H1 (cell line): ENCODE measurements at regions not wholly inside any gene's neighbourhood (a gene's known extent, or its start where the extent isn't known, plus 50 kb on each side); places are given as distances from the start of the nearest gene placed in this dataset.

Experiments
- CTCF ChIA-PET: fragments of 300-600 bp; sonication (Branson Sonifier 250); formaldehyde crosslinking; loops from one replicate; lab custom pipeline; 2021; ENCODE audit not compliant: partially characterized antibody; lab: Charles Lee
- POLR2A ChIA-PET: fragments of 300-600 bp; sonication (Branson Sonifier 250); formaldehyde crosslinking; loops from one replicate; lab custom pipeline; 2021; ENCODE audit warnings: inconsistent platforms; ENCODE audit not compliant: partially characterized antibody; lab: Charles Lee
- DNase-seq, 2 experiments: peaks; one replicate each; pipeline versions ENCODE4 v3.0.0 to v3.0.0-alpha.2; 2010 to 2022; ENCODE audit warnings: low spot score in 2 of 2, low read depth in 1 of 2, mixed read lengths in 1 of 2
- FAIRE-seq: peaks from 2 replicates; lab custom pipeline; 2011; peaks lifted over from hg19 to GRCh38; lab: Jason Lieb, UNC
- H2AFZ ChIP-seq: 2 replicates; pipeline ENCODE4 v1.8.1; 2012; ENCODE audit warnings: low read length, inconsistent platforms
- H2AK5ac ChIP-seq: 2 replicates; pipeline ENCODE4 v1.6.1; 2013; ENCODE audit warnings: low read depth, low read length
- H2BK120ac ChIP-seq: replicated peaks from 2 replicates; pipeline ENCODE3; 2013; ENCODE audit warnings: low read depth, low read length, inconsistent platforms
- H2BK12ac ChIP-seq: 2 replicates; pipeline ENCODE4 v1.6.1; 2013; ENCODE audit warnings: low read depth, low read length
- H2BK15ac ChIP-seq: 2 replicates; pipeline ENCODE4 v1.6.1; 2013; ENCODE audit warnings: low read length
- H2BK20ac ChIP-seq: 2 replicates; pipeline ENCODE4 v1.6.1; 2013; ENCODE audit warnings: low read length
- H2BK5ac ChIP-seq: 2 replicates; pipeline ENCODE4 v1.6.1; 2013; ENCODE audit warnings: low read depth, low read length
- H3K14ac ChIP-seq: 2 replicates; pipeline ENCODE4 v1.6.1; 2013; ENCODE audit warnings: inconsistent platforms; ENCODE audit not compliant: insufficient read length
- H3K18ac ChIP-seq: 2 replicates; pipeline ENCODE4 v1.6.1; 2013; ENCODE audit warnings: low read length; ENCODE audit errors: extremely low read depth
- H3K23ac ChIP-seq: 2 replicates; pipeline ENCODE4 v1.6.1; 2013; ENCODE audit warnings: inconsistent platforms; ENCODE audit not compliant: insufficient read length
- H3K23me2 ChIP-seq: 2 replicates; pipeline ENCODE4 v1.6.1; 2013; ENCODE audit warnings: low read depth, low read length
- H3K27ac ChIP-seq: 2 replicates; pipeline ENCODE4 v1.6.1; 2011; ENCODE audit warnings: low read depth, low read length, inconsistent platforms
- H3K27me3 ChIP-seq, 4 experiments: replicated peaks in 1 of 4; 1 replicate in 1 of 4; 2 replicates in 3 of 4; pipeline versions ENCODE4 v1.6.1 to v1.8.1; 2011 to 2013; ENCODE audit warnings: low read length in 3 of 4, mild to moderate bottlenecking in 3 of 4, inconsistent platforms in 2 of 4, mixed read lengths in 2 of 4, moderate library complexity in 1 of 4; ENCODE audit not compliant: control insufficient read depth in 3 of 4, insufficient read depth in 3 of 4; ENCODE audit errors: extremely low read depth in 1 of 4
- H3K36me3 ChIP-seq, 4 experiments: 2 replicates each; pipeline versions ENCODE4 v1.6.1 to v1.8.1; 2011 to 2013; ENCODE audit warnings: mild to moderate bottlenecking in 4 of 4, low read length in 3 of 4, moderate library complexity in 2 of 4, control low read depth in 1 of 4, inconsistent platforms in 1 of 4; ENCODE audit not compliant: insufficient read depth in 4 of 4, control insufficient read depth in 2 of 4
- H3K4ac ChIP-seq: replicated peaks from 2 replicates; pipeline ENCODE3; 2013; ENCODE audit warnings: low read length, low read depth, mixed read lengths, inconsistent platforms; ENCODE audit not compliant: insufficient read length
- H3K4me1 ChIP-seq, 4 experiments: replicated peaks in 1 of 4; 1 replicate in 1 of 4; 2 replicates in 3 of 4; pipeline versions ENCODE4 v1.6.1 to v1.8.1; 2011 to 2013; ENCODE audit warnings: low read length in 3 of 4, inconsistent platforms in 2 of 4, mixed read lengths in 1 of 4; ENCODE audit not compliant: insufficient read depth in 4 of 4, control insufficient read depth in 3 of 4
- H3K4me2 ChIP-seq, 2 experiments: 2 replicates each; pipeline versions ENCODE4 v1.6.1 to v1.8.1; 2011 to 2013; ENCODE audit warnings: low read depth in 2 of 2, low read length in 2 of 2, control low read depth in 1 of 2, inconsistent platforms in 1 of 2, mild to moderate bottlenecking in 1 of 2; ENCODE audit not compliant: insufficient read depth in 1 of 2
- H3K4me3 ChIP-seq, 4 experiments: fragments of 200-600, 300-600 bp in 1 of 4; sonication (generic), shearing (Covaris generic), sonication (Bioruptor Twin) in 1 of 4; 2 replicates each; pipeline versions ENCODE4 v1.5.1 to v1.8.1; 2011 to 2016; ENCODE audit warnings: low read length in 4 of 4, low read depth in 3 of 4, control low read depth in 2 of 4, inconsistent platforms in 2 of 4, mild to moderate bottlenecking in 2 of 4, mixed read lengths in 1 of 4, moderate library complexity in 1 of 4; ENCODE audit not compliant: insufficient read depth in 2 of 4; ENCODE audit errors: extremely low read depth in 1 of 4
- H3K56ac ChIP-seq: replicated peaks from 2 replicates; pipeline ENCODE3; 2013; ENCODE audit warnings: low read depth, mild to moderate bottlenecking, mixed read lengths, low read length, inconsistent platforms; ENCODE audit not compliant: insufficient read length
- H3K79me1 ChIP-seq: 2 replicates; pipeline ENCODE4 v1.6.1; 2013; ENCODE audit warnings: low read depth, low read length, control low read depth
- H3K79me2 ChIP-seq, 2 experiments: 2 replicates each; pipeline versions ENCODE4 v1.6.1 to v1.8.1; 2012 to 2013; ENCODE audit warnings: low read length in 2 of 2, mild to moderate bottlenecking in 2 of 2, inconsistent platforms in 1 of 2; ENCODE audit not compliant: insufficient read depth in 2 of 2, control insufficient read depth in 1 of 2
- H3K9ac ChIP-seq, 4 experiments: replicated peaks in 1 of 4; 1 replicate in 1 of 4; 2 replicates in 3 of 4; pipeline versions ENCODE4 v1.6.1 to v1.8.1; 2011 to 2013; ENCODE audit warnings: low read depth in 3 of 4, low read length in 3 of 4, control low read depth in 2 of 4, mild to moderate bottlenecking in 2 of 4, moderate library complexity in 2 of 4, inconsistent platforms in 1 of 4; ENCODE audit errors: extremely low read depth in 1 of 4
- H3K9me3 ChIP-seq, 2 experiments: 2 replicates each; pipeline versions ENCODE4 v1.6.1 to v1.8.1; 2012 to 2013; ENCODE audit warnings: mild to moderate bottlenecking in 2 of 2, moderate library complexity in 2 of 2, control low read depth in 1 of 2, inconsistent platforms in 1 of 2, low read depth in 1 of 2, low read length in 1 of 2, mixed read lengths in 1 of 2; ENCODE audit not compliant: insufficient read depth in 2 of 2
- H4K20me1 ChIP-seq, 2 experiments: replicated peaks in 1 of 2; 2 replicates each; pipeline versions ENCODE3 to v1.8.1; 2011 to 2013; ENCODE audit warnings: inconsistent platforms in 2 of 2, low read length in 2 of 2, mild to moderate bottlenecking in 1 of 2; ENCODE audit not compliant: insufficient read depth in 2 of 2, control insufficient read depth in 1 of 2
- H4K5ac ChIP-seq: 2 replicates; pipeline ENCODE4 v1.6.1; 2013; ENCODE audit warnings: low read length, low read depth, mixed read lengths, inconsistent platforms; ENCODE audit not compliant: insufficient read length
- H4K8ac ChIP-seq: 2 replicates; pipeline ENCODE4 v1.8.0; 2013; ENCODE audit warnings: mild to moderate bottlenecking, moderate library complexity, low read length, inconsistent platforms; ENCODE audit not compliant: insufficient read depth; ENCODE audit errors: extremely low read depth
- H4K91ac ChIP-seq: replicated peaks from 2 replicates; pipeline ENCODE3; 2013; ENCODE audit warnings: low read length, mixed read lengths, inconsistent platforms; ENCODE audit not compliant: insufficient read length
- CTBP2 ChIP-seq: IDR thresholded peaks from 2 replicates; pipeline ENCODE4 v1.7.0; 2011; ENCODE audit warnings: borderline replicate concordance, mild to moderate bottlenecking, moderate library complexity, mixed read lengths, low read length; ENCODE audit not compliant: insufficient read depth, insufficient read length
- POLR2A ChIP-seq, 2 experiments: IDR thresholded peaks; 1 replicate in 1 of 2; 2 replicates in 1 of 2; pipeline ENCODE4 v1.6.1; 2011; ENCODE audit warnings: low read depth in 2 of 2, low read length in 2 of 2, mild to moderate bottlenecking in 2 of 2; ENCODE audit errors: control extremely low read depth in 1 of 2
- WGBS, 2 experiments: shearing (Covaris generic) in 1 of 2; methylation state at CpG; one replicate each; pipeline versions ENCODE4 v1.1.6 to v1.1.7; 2013 to 2015; ENCODE audit warnings: low lambda C conversion rate in 2 of 2, mixed read lengths in 2 of 2, inconsistent platforms in 1 of 2, low coverage in 1 of 2, missing lambda C conversion rate in 1 of 2; ENCODE audit not compliant: insufficient replicate concordance in 2 of 2, insufficient coverage in 1 of 2, insufficient read length in 1 of 2; ENCODE audit errors: extremely low coverage in 1 of 2, missing lambda C conversion rate in 1 of 2; 5-methylcytosine and 5-hydroxymethylcytosine counted together

- WGBS, 2 experiments: 85% methylated on average over 3 of the region's 3 CpGs; no CpG with 5 or more reads in 1 of the 2 experiments
- Histone ChIP-seq H4K8ac (no peak overlapping the region), H3K36me3 (no peaks in the 10 kb centered on the region), H3K4me3 (no peak overlapping the region), H3K27me3 (no peaks in the 10 kb centered on the region), H3K79me2 (no peaks in the 10 kb centered on the region), H2AK5ac (no peak overlapping the region), H4K5ac (no peak overlapping the region), H4K20me1 (no peaks in the 10 kb centered on the region), H3K9ac (no peak overlapping the region), H2BK12ac (no peak overlapping the region), H3K23ac (no peak overlapping the region), H3K18ac (no peak overlapping the region), H3K4me1 (no peaks in the 10 kb centered on the region; a peak in 1 of 7 replicates), H3K79me1 (no peaks in the 10 kb centered on the region), H2BK120ac (no peak overlapping the region), H2BK5ac (no peak overlapping the region), H3K14ac (no peak overlapping the region), H3K27ac (no peak overlapping the region), H3K23me2 (no peaks in the 10 kb centered on the region), H2AFZ (no peak overlapping the region), H3K4ac (no peak overlapping the region), H4K91ac (no peak overlapping the region), H3K9me3 (no peaks in the 10 kb centered on the region), H2BK20ac (no peak overlapping the region), H3K56ac (no peak overlapping the region), H2BK15ac (no peak overlapping the region), H3K4me2 (no peak overlapping the region)
- FAIRE-seq: no peak
- CTCF ChIA-PET: interaction anchor here (0.8 to 1.6 kb wide), 2 partner anchors 9 to 191 kb away, joined by 4 read pairs; no protein-coding TSS in a partner anchor
- no peak for DNase-seq
- POLR2A ChIA-PET: no interaction called here
- no peak for TF ChIP-seq CTBP2
- no peak for TF ChIP-seq POLR2A (IDR thresholded peaks at IDR 0.05; ENCODE audit: control extremely low read depth in 1 of 2, low read depth in 2 of 2, low read length in 2 of 2)
Measured at GRCh38 chr12:94736004-94736403, 85.6 kb upstream of the TMCC3 start.
